ENCODE measurements at regions not wholly inside any gene's neighbourhood (a gene's known extent, or its start where the extent isn't known, plus 50 kb on each side); places are given as distances from the start of the nearest gene placed in this dataset.

GRCh38 chr18:27845897-27846296 lies 331.0 kb downstream of the CDH2 start:
- no peak overlapping the region for H3K9ac ChIP-seq (ENCODE audit: insufficient read depth, low read length)
- no peak overlapping the region for H3K4me2 ChIP-seq (ENCODE audit: extremely low read depth, insufficient read depth, low read length)
- H4K20me1 ChIP-seq (ENCODE audit: control insufficient read depth, extremely low read depth, insufficient read depth, low read length): no peaks in the 10 kb centered on the region
- H3K9me3 ChIP-seq (ENCODE audit: control insufficient read depth, insufficient read depth, low read depth, low read length): no peaks in the 10 kb centered on the region
- no peaks in the 10 kb centered on the region for H3K27me3 ChIP-seq (ENCODE audit: control insufficient read depth, insufficient read depth, low read length)
- H3K4me3 ChIP-seq (replicated peaks in 1 of 4; ENCODE audit: control extremely low read depth in 1 of 4, insufficient read depth in 1 of 4, low read depth in 3 of 4, low read length in 4 of 4): no peak overlapping the region
- DNase-seq (ENCODE audit: low read depth in 2 of 2): peak in 1 of 2 donors; percentile 67
- no peak overlapping the region for H2AFZ ChIP-seq (ENCODE audit: low read length)
- H3K27ac ChIP-seq (ENCODE audit: insufficient read depth, low read length): no peak overlapping the region
- no peaks in the 10 kb centered on the region for H3K4me1 ChIP-seq (ENCODE audit: control insufficient read depth, extremely low read depth, insufficient read depth, low read length)
- no peaks in the 10 kb centered on the region for H3K36me3 ChIP-seq (ENCODE audit: control insufficient read depth, insufficient read depth, low read length)
- H3K79me2 ChIP-seq (ENCODE audit: control insufficient read depth, insufficient read depth, low read length): no peaks in the 10 kb centered on the region
- TF ChIP-seq EZH2 (IDR thresholded peaks at IDR 0.05; ENCODE audit: low read length, missing control alignments) (no peak), CTCF (conservative IDR thresholded peaks at IDR 0.05 in 1 of 2, IDR thresholded peaks at IDR 0.05 in 1 of 2; ENCODE audit: low read depth in 1 of 2, low read length in 2 of 2) (no peak)

GRCh38 chr18:27843783-27844777 lies 332.9 kb downstream of the CDH2 start:
- Histone ChIP-seq H3K4me3 (replicated peaks in 1 of 4; ENCODE audit: control extremely low read depth in 1 of 4, insufficient read depth in 1 of 4, low read depth in 3 of 4, low read length in 4 of 4) (no peak overlapping the region), H3K9ac (ENCODE audit: insufficient read depth, low read length) (no peak overlapping the region), H2AFZ (ENCODE audit: low read length) (no peak overlapping the region), H3K79me2 (ENCODE audit: control insufficient read depth, insufficient read depth, low read length) (no peaks in the 10 kb centered on the region), H3K4me2 (ENCODE audit: extremely low read depth, insufficient read depth, low read length) (no peak overlapping the region), H3K27me3 (ENCODE audit: control insufficient read depth, insufficient read depth, low read length) (no peaks in the 10 kb centered on the region), H3K4me1 (ENCODE audit: control insufficient read depth, extremely low read depth, insufficient read depth, low read length) (no peaks in the 10 kb centered on the region), H3K27ac (ENCODE audit: insufficient read depth, low read length) (no peak overlapping the region), H3K36me3 (ENCODE audit: control insufficient read depth, insufficient read depth, low read length) (no peaks in the 10 kb centered on the region), H4K20me1 (ENCODE audit: control insufficient read depth, extremely low read depth, insufficient read depth, low read length) (no peaks in the 10 kb centered on the region), H3K9me3 (ENCODE audit: control insufficient read depth, insufficient read depth, low read depth, low read length) (no peaks in the 10 kb centered on the region)
- DNase-seq (ENCODE audit: low read depth in 2 of 2): peak; percentile 42 to 90
- TF ChIP-seq CTCF (conservative IDR thresholded peaks at IDR 0.05 in 1 of 2, IDR thresholded peaks at IDR 0.05 in 1 of 2; ENCODE audit: low read depth in 1 of 2, low read length in 2 of 2) (no peak), EZH2 (IDR thresholded peaks at IDR 0.05; ENCODE audit: low read length, missing control alignments) (no peak)

GRCh38 chr18:27839141-27839540 lies 337.8 kb downstream of the CDH2 start:
- DNase-seq (ENCODE audit: low read depth in 2 of 2): peak in 1 of 2 donors; percentile 98
- Histone ChIP-seq H3K79me2 (ENCODE audit: control insufficient read depth, insufficient read depth, low read length) (no peaks in the 10 kb centered on the region), H3K4me1 (ENCODE audit: control insufficient read depth, extremely low read depth, insufficient read depth, low read length) (no peaks in the 10 kb centered on the region), H3K4me2 (ENCODE audit: extremely low read depth, insufficient read depth, low read length) (no peak overlapping the region), H3K9me3 (ENCODE audit: control insufficient read depth, insufficient read depth, low read depth, low read length) (no peaks in the 10 kb centered on the region), H4K20me1 (ENCODE audit: control insufficient read depth, extremely low read depth, insufficient read depth, low read length) (no peaks in the 10 kb centered on the region), H2AFZ (ENCODE audit: low read length) (no peak overlapping the region), H3K27me3 (ENCODE audit: control insufficient read depth, insufficient read depth, low read length) (no peaks in the 10 kb centered on the region), H3K9ac (ENCODE audit: insufficient read depth, low read length) (no peak overlapping the region), H3K27ac (ENCODE audit: insufficient read depth, low read length) (no peak overlapping the region), H3K4me3 (replicated peaks in 1 of 4; ENCODE audit: control extremely low read depth in 1 of 4, insufficient read depth in 1 of 4, low read depth in 3 of 4, low read length in 4 of 4) (no peak overlapping the region), H3K36me3 (ENCODE audit: control insufficient read depth, insufficient read depth, low read length) (no peaks in the 10 kb centered on the region)
- TF ChIP-seq CTCF (conservative IDR thresholded peaks at IDR 0.05 in 1 of 2, IDR thresholded peaks at IDR 0.05 in 1 of 2; ENCODE audit: low read depth in 1 of 2, low read length in 2 of 2): no peak

Data from fibroblast of lung (primary cell).